C4-2B (cell line): ENCODE measurements at regions not wholly inside any gene's neighbourhood (a gene's known extent, or its start where the extent isn't known, plus 50 kb on each side); places are given as distances from the start of the nearest gene placed in this dataset.

ENCODE experiments used
- ZFX ChIP-seq: fragments of 450-650 bp; IDR thresholded peaks from 2 replicates; pipeline ENCODE4 v1.6.1; 2017
- TF ChIP-seq, protein P1 (sequence below): fragments of 450-650 bp; conservative IDR thresholded peaks from 2 replicates; pipeline ENCODE4 v1.5.1; 2017; ENCODE audit warnings: mild to moderate bottlenecking

- TF ChIP-seq, protein P1, sequence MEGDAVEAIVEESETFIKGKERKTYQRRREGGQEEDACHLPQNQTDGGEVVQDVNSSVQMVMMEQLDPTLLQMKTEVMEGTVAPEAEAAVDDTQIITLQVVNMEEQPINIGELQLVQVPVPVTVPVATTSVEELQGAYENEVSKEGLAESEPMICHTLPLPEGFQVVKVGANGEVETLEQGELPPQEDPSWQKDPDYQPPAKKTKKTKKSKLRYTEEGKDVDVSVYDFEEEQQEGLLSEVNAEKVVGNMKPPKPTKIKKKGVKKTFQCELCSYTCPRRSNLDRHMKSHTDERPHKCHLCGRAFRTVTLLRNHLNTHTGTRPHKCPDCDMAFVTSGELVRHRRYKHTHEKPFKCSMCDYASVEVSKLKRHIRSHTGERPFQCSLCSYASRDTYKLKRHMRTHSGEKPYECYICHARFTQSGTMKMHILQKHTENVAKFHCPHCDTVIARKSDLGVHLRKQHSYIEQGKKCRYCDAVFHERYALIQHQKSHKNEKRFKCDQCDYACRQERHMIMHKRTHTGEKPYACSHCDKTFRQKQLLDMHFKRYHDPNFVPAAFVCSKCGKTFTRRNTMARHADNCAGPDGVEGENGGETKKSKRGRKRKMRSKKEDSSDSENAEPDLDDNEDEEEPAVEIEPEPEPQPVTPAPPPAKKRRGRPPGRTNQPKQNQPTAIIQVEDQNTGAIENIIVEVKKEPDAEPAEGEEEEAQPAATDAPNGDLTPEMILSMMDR = no peak
- TF ChIP-seq ZFX = no peak
Measured at GRCh38 chr6:148085631-148086331, 256.9 kb upstream of the SASH1 start.
